Hepatocyte (in vitro differentiated cells): ENCODE measurements at regions not wholly inside any gene's neighbourhood (a gene's known extent, or its start where the extent isn't known, plus 50 kb on each side); places are given as distances from the start of the nearest gene placed in this dataset.
A peak's percentile ranks its signal among the peaks of the same experiment; 100 is the strongest.

Experiments
- DNase-seq: peaks from one replicate; pipeline ENCODE4 v3.0.0-alpha.2; 2016; ENCODE audit warnings: low spot score
- H2AFZ ChIP-seq: fragments of 200-600 bp; sonication (generic); 2 replicates; pipeline ENCODE4 v1.6.0; 2016; ENCODE audit warnings: antibody characterized with exemption, mild to moderate bottlenecking
- H3K27ac ChIP-seq: fragments of 200-600 bp; sonication (generic); 2 replicates; pipeline ENCODE4 v1.5.1; 2016; ENCODE audit warnings: mild to moderate bottlenecking
- H3K27me3 ChIP-seq: fragments of 200-600 bp; sonication (generic); 2 replicates; pipeline ENCODE4 v1.6.1; 2016
- H3K36me3 ChIP-seq: fragments of 200-600 bp; sonication (generic); replicated peaks from 2 replicates; pipeline ENCODE4 v1.5.1; 2016; ENCODE audit warnings: low read depth; ENCODE audit not compliant: insufficient read depth
- H3K4me1 ChIP-seq: fragments of 200-600 bp; sonication (generic); 2 replicates; pipeline ENCODE4 v1.5.1; 2016; ENCODE audit warnings: mild to moderate bottlenecking, moderate library complexity; ENCODE audit not compliant: insufficient read depth
- H3K4me2 ChIP-seq: fragments of 200-600 bp; sonication (generic); 2 replicates; pipeline ENCODE4 v1.6.0; 2016
- H3K4me3 ChIP-seq: fragments of 200-600 bp; sonication (generic); 2 replicates; pipeline ENCODE4 v1.5.1; 2016; ENCODE audit warnings: mild to moderate bottlenecking
- H3K79me2 ChIP-seq: fragments of 200-600 bp; sonication (generic); 2 replicates; pipeline ENCODE4 v1.6.0; 2017; ENCODE audit warnings: mild to moderate bottlenecking
- H3K9me2 ChIP-seq: fragments of 200-600 bp; sonication (generic); replicated peaks from 2 replicates; pipeline ENCODE4 v1.6.0; 2017; ENCODE audit warnings: mild to moderate bottlenecking; ENCODE audit not compliant: insufficient read depth
- H3K9me3 ChIP-seq: fragments of 200-600 bp; sonication (generic); 2 replicates; pipeline ENCODE4 v1.5.1; 2016; ENCODE audit warnings: low read depth, mild to moderate bottlenecking
- H4K20me1 ChIP-seq: fragments of 200-600 bp; sonication (generic); 2 replicates; pipeline ENCODE4 v1.6.0; 2016; ENCODE audit warnings: mild to moderate bottlenecking; ENCODE audit not compliant: insufficient read depth, poor library complexity, severe bottlenecking
- CTCF ChIP-seq: fragments of 200-600 bp; sonication (generic); IDR thresholded peaks from 2 replicates; pipeline ENCODE4 v1.5.1; 2016; ENCODE audit warnings: antibody characterized with exemption, mild to moderate bottlenecking; ENCODE audit not compliant: poor library complexity
- EZH2 ChIP-seq: fragments of 200-600 bp; sonication (generic); IDR thresholded peaks from 2 replicates; pipeline ENCODE4 v1.6.1; 2016; ENCODE audit warnings: antibody characterized with exemption, mild to moderate bottlenecking, borderline replicate concordance
- EZH2phosphoT487 ChIP-seq: fragments of 200-600 bp; sonication (generic); IDR thresholded peaks from one replicate; pipeline ENCODE4 v1.6.1; 2018; ENCODE audit warnings: antibody characterized with exemption, mild to moderate bottlenecking, low read depth, moderate library complexity; ENCODE audit not compliant: unreplicated experiment, severe bottlenecking
- WGBS: methylation state at CpG from one replicate; pipeline ENCODE4 v1.1.6; 2016; ENCODE audit warnings: low lambda C conversion rate; ENCODE audit errors: missing lambda C conversion rate; 5-methylcytosine and 5-hydroxymethylcytosine counted together

- no peak overlapping the region for H3K4me3 ChIP-seq
- H3K4me2 ChIP-seq = no peak overlapping the region
- no peaks in the 10 kb centered on the region for H3K27me3 ChIP-seq
- H3K79me2 ChIP-seq = no peaks in the 10 kb centered on the region
- no peaks in the 10 kb centered on the region for H4K20me1 ChIP-seq
- H3K9me3 ChIP-seq = no peaks in the 10 kb centered on the region
- H3K9me2 ChIP-seq = no peaks in the 10 kb centered on the region
- peak overlapping the region; percentile 11 for H2AFZ ChIP-seq
- TF ChIP-seq EZH2 = no peak
- no peak for TF ChIP-seq EZH2phosphoT487
- no peak for TF ChIP-seq CTCF
- peak overlapping the region; percentile 28 for H3K27ac ChIP-seq
- DNase-seq = no peak
- H3K4me1 ChIP-seq = peaks cover 10% of the 10 kb centered on the region
- 58% methylated on average over 20 of the region's 20 CpGs for WGBS
- no peaks in the 10 kb centered on the region for H3K36me3 ChIP-seq
These were observed 152.2 kb upstream of the PARP11 start for GRCh38 chr12:4025181-4026019.

- no peaks in the 10 kb centered on the region for H3K9me3 ChIP-seq
- H3K4me1 ChIP-seq = peaks cover 6% of the 10 kb centered on the region
- no peaks in the 10 kb centered on the region for H3K79me2 ChIP-seq
- no peak overlapping the region for H3K4me2 ChIP-seq
- no peak overlapping the region for H2AFZ ChIP-seq
- H3K36me3 ChIP-seq = no peaks in the 10 kb centered on the region
- DNase-seq = no peak
- H3K27ac ChIP-seq = no peak overlapping the region
- no peak overlapping the region for H3K4me3 ChIP-seq
- TF ChIP-seq CTCF = no peak
- TF ChIP-seq EZH2phosphoT487 = no peak
- no peak for TF ChIP-seq EZH2
- 60% methylated on average over 7 of the region's 7 CpGs for WGBS
- no peaks in the 10 kb centered on the region for H4K20me1 ChIP-seq
- H3K27me3 ChIP-seq = no peaks in the 10 kb centered on the region
- no peaks in the 10 kb centered on the region for H3K9me2 ChIP-seq
These were observed 151.5 kb upstream of the PARP11 start for GRCh38 chr12:4024701-4025100.

GRCh38 chr12:4015225-4016091 lies 142.3 kb upstream of the PARP11 start:
- Histone ChIP-seq H3K4me2 (peak overlapping the region; percentile 30), H3K27me3 (no peaks in the 10 kb centered on the region), H3K4me3 (no peak overlapping the region), H4K20me1 (no peaks in the 10 kb centered on the region), H3K9me2 (no peaks in the 10 kb centered on the region), H3K36me3 (no peaks in the 10 kb centered on the region), H3K79me2 (no peaks in the 10 kb centered on the region), H3K27ac (peak overlapping the region; percentile 79), H3K4me1 (peaks cover 52% of the 10 kb centered on the region), H3K9me3 (no peaks in the 10 kb centered on the region), H2AFZ (no peak overlapping the region)
- WGBS = 47% methylated on average over 11 of the region's 12 CpGs
- DNase-seq = peak; percentile 91
- no peak for TF ChIP-seq CTCF
- no peak for TF ChIP-seq EZH2phosphoT487
- no peak for TF ChIP-seq EZH2
